NCI-H2227 (cell line): ENCODE measurements at regions not wholly inside any gene's neighbourhood (a gene's known extent, or its start where the extent isn't known, plus 50 kb on each side); places are given as distances from the start of the nearest gene placed in this dataset.
A peak's percentile ranks its signal among the peaks of the same experiment; 100 is the strongest.

Experiments
- DNase-seq: peaks from one replicate; lab custom pipeline; 2025; ENCODE audit not compliant: unreplicated experiment; lab: John Stamatoyannopoulos, UW

GRCh38 chr16:80489173-80489572 is 51.6 kb upstream of the DYNLRB2 start:
- DNase-seq = no peak

- no peak for DNase-seq
Observed at GRCh38 chr16:80488167-80488566, 52.6 kb upstream of the DYNLRB2 start.

- DNase-seq = no peak
Observed at GRCh38 chr16:80480664-80481063, 60.1 kb upstream of the DYNLRB2 start.

- DNase-seq = no peak
Observed at GRCh38 chr16:80477838-80478237, 63.0 kb upstream of the DYNLRB2 start.

- DNase-seq = no peak
Observed at GRCh38 chr16:80468029-80468428, 72.8 kb upstream of the DYNLRB2 start.

DNA sequence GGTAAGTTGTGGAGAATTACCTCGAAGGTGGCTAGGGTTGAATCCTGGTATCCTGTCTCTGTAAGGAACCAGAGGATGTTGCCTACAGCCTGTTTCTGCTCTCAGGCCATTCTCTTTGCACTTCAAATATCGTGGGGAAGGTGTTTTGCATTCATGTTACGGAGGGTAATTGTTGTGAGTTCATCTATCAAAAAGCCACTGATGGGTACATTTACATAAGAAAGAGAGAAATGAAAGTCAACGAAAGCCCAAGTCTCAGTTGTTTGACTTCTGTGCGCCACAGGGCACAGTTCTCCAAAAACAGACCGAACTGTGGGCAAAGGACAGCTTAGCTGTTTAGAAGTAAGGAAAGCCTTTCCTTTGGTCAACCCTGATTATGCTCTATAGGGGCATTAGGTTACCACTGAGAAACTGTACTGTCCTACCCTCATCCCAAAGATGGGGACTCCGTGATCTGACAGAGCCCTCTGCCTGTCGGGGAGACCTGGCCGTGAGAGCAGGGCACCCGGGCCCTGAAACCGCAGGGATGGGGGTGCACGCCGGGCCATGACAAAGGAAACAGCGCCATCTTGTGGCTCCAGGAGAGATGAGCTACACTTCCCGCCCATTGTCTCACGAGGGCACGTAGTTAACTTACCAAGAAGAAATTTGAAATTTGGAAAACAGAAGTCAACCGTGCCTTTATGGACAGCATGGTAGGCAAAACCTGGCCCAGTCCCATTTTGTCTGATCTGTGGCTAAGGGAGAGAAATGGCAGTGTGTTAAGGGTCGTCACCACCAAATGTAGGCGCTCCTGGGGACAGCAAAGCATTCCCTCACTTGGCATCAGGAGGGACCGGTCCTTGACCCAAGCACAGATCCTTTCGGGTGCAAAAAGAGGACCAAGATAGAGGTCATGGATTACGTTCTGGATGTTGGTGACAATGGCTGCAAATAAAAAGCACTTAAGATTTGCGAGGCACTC is 74.5 kb upstream of the DYNLRB2 start:
- DNase-seq = peak; percentile 76

- no peak for DNase-seq
Observed at GRCh38 chr16:80463751-80464495, 76.9 kb upstream of the DYNLRB2 start.

DNA sequence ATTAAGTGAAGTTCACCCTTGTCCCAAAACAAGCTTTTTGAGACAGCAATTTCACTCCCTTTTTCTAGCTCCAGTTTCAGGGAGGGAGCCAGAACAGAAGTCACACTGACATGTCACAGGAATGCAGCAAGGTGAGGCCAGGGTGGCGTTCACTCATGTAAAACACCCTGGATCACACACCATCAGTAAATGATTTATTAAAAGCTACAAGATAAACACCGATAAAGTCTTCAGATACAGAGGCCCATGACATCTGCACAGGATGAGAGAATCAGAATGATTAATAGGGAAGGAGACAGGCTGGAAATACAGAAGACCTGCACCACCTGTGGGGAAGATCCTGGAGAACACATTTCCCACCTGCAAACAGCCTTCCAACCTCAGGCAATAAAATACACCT is 77.5 kb upstream of the DYNLRB2 start:
- DNase-seq = no peak

DNA sequence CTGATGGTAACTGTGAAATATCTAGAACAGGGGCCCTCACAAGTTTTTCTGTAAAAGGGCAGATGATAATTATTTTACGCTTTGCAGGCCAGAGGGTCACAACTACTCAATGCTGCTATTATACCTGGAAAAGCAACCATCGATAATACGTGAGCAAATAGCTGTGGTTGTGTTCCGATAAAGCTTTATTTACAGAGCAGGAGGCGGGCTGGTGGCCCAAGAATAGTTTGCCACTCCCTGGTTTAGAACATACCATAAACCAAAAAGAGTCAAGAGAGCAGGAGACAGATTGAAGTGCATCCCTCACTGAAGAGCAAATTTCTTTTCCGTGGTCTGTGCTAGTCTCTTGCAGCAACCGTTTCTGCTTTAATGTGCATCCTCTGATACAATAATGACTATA is 77.9 kb upstream of the DYNLRB2 start:
- no peak for DNase-seq

- DNase-seq = no peak
Observed at GRCh38 chr16:80460988-80461387, 79.8 kb upstream of the DYNLRB2 start.

- DNase-seq = no peak
Observed at GRCh38 chr16:80459966-80460365, 80.8 kb upstream of the DYNLRB2 start.

GRCh38 chr16:80459331-80459777 is 81.4 kb upstream of the DYNLRB2 start:
- no peak for DNase-seq

DNA sequence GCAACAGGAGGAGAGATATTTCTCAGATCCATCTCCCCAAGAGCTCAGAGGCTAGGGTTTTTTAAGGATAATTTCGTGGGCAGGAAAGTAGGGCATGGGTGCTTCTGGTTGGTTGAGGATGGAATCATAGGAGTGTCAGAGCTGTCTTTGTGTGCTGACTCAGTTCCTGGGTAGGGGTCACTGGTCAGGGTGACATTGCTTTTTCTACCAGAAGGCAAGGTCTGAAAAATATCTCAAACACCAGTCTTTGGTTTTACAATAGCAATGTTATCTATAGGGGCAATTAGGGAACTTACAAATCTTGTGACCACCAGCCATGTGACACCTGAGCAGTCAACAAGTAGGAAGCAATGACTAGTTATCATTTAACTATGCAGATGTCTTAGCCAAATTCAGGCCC is 82.9 kb upstream of the DYNLRB2 start:
- DNase-seq = no peak

DNA sequence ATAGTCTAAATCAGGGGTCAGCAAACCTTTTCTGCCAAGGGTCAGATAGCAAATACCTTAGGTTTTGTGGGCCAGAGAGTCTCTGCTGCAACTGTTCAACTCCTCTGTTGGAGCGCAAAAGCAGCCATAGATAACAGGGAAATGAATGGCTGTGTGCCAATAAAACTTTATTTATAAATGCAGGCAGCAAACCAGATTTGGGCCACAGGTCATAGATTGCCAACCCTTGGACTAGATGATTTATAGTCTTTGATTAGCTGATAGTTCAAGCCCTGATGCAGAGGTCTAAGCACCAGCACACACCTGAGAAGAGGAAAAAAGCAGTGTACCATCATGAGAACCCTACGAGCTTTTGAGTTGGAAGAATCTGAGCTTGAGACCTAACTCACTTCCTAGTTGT is 86.0 kb upstream of the DYNLRB2 start:
- no peak for DNase-seq

DNA sequence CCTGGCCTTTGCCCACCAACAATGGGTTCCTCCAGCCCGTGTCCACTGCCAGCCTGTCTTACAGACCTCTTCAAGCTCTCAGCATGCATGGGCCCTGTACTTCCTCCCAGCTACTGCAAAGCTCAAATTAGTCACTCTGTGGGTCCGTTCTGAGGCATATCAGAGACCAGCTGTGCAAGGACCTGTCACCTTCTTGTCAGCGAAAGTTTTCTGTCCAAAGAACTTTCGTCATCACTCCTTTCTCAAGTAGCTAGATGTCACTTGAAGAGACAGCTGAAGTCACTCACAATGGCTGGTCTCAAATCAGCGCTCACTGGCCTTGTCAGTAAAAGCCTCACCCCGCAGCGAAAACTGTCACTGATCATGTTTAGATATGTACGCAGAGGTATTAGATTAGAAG is 91.4 kb upstream of the DYNLRB2 start:
- DNase-seq = no peak

DNA sequence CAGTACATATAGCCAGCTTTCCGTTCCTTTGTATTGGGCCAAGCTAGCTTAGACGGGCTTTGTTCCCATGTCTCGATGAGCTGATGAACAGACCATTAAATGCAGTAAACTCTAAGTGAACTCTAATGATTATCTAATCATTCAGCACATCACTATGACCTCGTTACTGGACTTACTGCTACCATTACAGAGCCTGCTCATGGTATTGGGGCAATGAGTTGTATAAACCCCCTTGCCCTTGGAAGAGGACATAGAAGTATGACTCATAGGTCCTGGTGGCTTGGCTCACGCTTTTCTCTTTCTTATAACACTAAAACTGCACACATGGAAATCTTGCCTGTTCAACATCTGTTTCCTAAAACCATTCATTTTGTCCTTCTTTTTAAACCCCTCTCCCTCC is 93.6 kb upstream of the DYNLRB2 start:
- DNase-seq = no peak

- DNase-seq = no peak
Observed at GRCh38 chr16:80442779-80443178, 98.0 kb upstream of the DYNLRB2 start.

- no peak for DNase-seq
Observed at GRCh38 chr16:80441935-80442334, 98.9 kb upstream of the DYNLRB2 start.

DNA sequence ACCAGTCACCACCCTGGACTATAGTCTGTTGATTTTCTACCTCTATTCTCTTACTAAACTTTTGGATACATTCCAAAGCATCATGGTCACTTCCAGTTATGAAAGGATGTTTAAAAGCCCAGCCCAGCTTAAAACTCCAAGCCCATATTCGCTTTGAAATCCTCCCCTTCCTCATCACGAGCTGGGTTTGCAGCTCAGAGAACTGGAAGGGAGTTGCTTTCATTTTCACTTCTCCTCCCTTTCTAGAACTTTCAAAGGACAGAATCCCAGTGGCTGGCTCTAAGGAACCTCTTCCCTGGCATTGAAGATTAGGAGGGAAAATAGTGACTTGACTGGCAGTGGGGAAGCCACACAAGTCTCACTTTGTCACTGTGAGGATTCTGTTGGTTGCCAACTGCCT is 100.1 kb upstream of the DYNLRB2 start:
- DNase-seq = no peak

DNA sequence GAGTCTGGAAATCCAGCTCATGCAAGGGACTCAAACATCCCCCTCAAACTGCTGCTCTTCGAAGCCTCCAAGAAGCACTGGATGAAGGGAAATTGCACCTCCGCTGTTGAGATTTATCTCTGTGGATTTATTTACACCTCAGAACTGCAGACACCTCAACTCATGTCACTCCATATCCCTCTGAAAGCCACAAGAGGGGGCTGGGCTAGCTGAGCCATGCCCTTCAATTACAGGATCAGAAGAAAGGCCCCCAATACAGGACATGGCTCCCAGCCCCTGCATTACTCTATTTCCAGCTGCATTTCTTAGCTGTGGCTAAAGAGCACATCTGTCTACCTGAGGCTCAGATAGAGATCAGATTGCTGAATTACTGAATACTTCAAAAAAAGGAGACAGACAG is 103.1 kb upstream of the DYNLRB2 start:
- no peak for DNase-seq

DNA sequence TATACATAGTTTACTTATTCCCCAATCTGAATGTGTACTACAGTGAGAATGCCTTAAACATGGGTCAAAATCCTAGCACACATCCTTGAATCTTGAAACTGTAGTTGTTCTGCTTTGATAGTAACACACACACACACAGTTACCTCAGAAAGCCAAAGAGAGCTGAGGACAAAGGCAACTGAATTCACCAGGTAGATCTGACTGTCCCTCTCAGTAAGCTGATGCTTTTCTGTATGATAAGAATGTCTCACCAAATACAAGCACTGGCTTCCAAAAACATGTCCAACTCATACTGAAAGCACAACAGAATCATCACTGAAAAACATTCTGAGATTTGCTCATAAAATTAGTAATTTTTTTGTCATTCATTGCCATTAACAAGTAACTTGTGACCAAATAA is 104.3 kb upstream of the DYNLRB2 start:
- DNase-seq = no peak

- DNase-seq = no peak
Observed at GRCh38 chr16:80433623-80434022, 107.2 kb upstream of the DYNLRB2 start.
